CD4-positive, alpha-beta T cell treated with Interleukin-6 at 100 ng/mL for 8 hours (primary cell): ENCODE measurements at regions not wholly inside any gene's neighbourhood (a gene's known extent, or its start where the extent isn't known, plus 50 kb on each side); places are given as distances from the start of the nearest gene placed in this dataset.
"Not testable (repeated sequence)": the region's sequence is repeated elsewhere in the genome, so short reads cannot be mapped to it uniquely, and the experiment has no call there.

Experiments used
- DNase-seq: peaks from one replicate; pipeline ENCODE4 v3.0.0-alpha.2; 2020; ENCODE audit warnings: mixed read lengths, low spot score

- DNase-seq: no peak
Measured at GRCh38 chr1:5733596-5733995, 258.6 kb downstream of the NPHP4 start.

- no peak for DNase-seq
Measured at GRCh38 chr1:5731110-5731423, 261.2 kb downstream of the NPHP4 start.

- DNase-seq: no peak
Measured at GRCh38 chr1:5730272-5731109, 261.7 kb downstream of the NPHP4 start.

- DNase-seq: no peak
Measured at GRCh38 chr1:5729636-5730145, 262.5 kb downstream of the NPHP4 start.

- no peak for DNase-seq
Measured at GRCh38 chr1:5728663-5729355, 263.4 kb downstream of the NPHP4 start.

- no peak for DNase-seq
Measured at GRCh38 chr1:5727871-5728643, 264.2 kb downstream of the NPHP4 start.

- DNase-seq: no peak
Measured at GRCh38 chr1:5727191-5727590, 265.0 kb downstream of the NPHP4 start.

GRCh38 chr1:5726586-5727184, 265.5 kb downstream of the NPHP4 start:
- not testable (repeated sequence) for DNase-seq

- no peak for DNase-seq
Measured at GRCh38 chr1:5725855-5726585, 266.2 kb downstream of the NPHP4 start.

GRCh38 chr1:5725406-5725805, 266.8 kb downstream of the NPHP4 start:
- DNase-seq: no peak

- DNase-seq: no peak
Measured at GRCh38 chr1:5724847-5725246, 267.4 kb downstream of the NPHP4 start.

- no peak for DNase-seq
Measured at GRCh38 chr1:5722635-5723164, 269.5 kb downstream of the NPHP4 start.

- DNase-seq: no peak
Measured at GRCh38 chr1:5721634-5722215, 270.5 kb downstream of the NPHP4 start.

GRCh38 chr1:5720936-5721335, 271.3 kb downstream of the NPHP4 start:
- DNase-seq: no peak

- DNase-seq: no peak
Measured at GRCh38 chr1:5720484-5720883, 271.7 kb downstream of the NPHP4 start.

GRCh38 chr1:5720045-5720444, 272.2 kb downstream of the NPHP4 start:
- no peak for DNase-seq

- no peak for DNase-seq
Measured at GRCh38 chr1:5718831-5719632, 273.2 kb downstream of the NPHP4 start.

GRCh38 chr1:5717031-5717682, 275.1 kb downstream of the NPHP4 start:
- DNase-seq: no peak

GRCh38 chr1:5716126-5716525, 276.1 kb downstream of the NPHP4 start:
- no peak for DNase-seq
